Uterus (tissue), 3 donors: ENCODE measurements at regions not wholly inside any gene's neighbourhood (a gene's known extent, or its start where the extent isn't known, plus 50 kb on each side); places are given as distances from the start of the nearest gene placed in this dataset. TPM values are rescaled to one million over a fixed set of nuclear protein-coding genes. Genes with fewer than 3 reads are reported as not detected.

Experiments
- DNase-seq, 2 donors: peaks; one replicate each; pipeline ENCODE4 v3.0.0-alpha.2; 2019 to 2020
- H3K27ac ChIP-seq, 2 donors: fragments of 200-600 bp; sonication (generic); 1 replicate in 1 of 2; 2 replicates in 1 of 2; pipeline ENCODE4 v1.5.1; 2016 to 2018
- H3K27me3 ChIP-seq, 2 donors: fragments of 200-600 bp; sonication (generic); one replicate each; pipeline ENCODE4 v1.5.1; 2018 to 2019; ENCODE audit warnings: control low read depth in 1 of 2
- H3K36me3 ChIP-seq, 2 donors: fragments of 200-600 bp; sonication (generic); one replicate each; pipeline ENCODE4 v1.5.1; 2019; ENCODE audit warnings: control low read depth in 1 of 2
- H3K4me1 ChIP-seq, 2 donors: fragments of 200-600 bp; sonication (generic); one replicate each; pipeline ENCODE4 v1.5.1; 2018 to 2019; ENCODE audit warnings: control low read depth in 1 of 2
- H3K4me3 ChIP-seq, 2 donors: fragments of 200-600 bp; sonication (generic); 1 replicate in 1 of 2; 2 replicates in 1 of 2; pipeline ENCODE4 v1.5.1; 2018 to 2019; ENCODE audit warnings: mild to moderate bottlenecking in 1 of 2
- H3K9me3 ChIP-seq, 2 donors: fragments of 200-600 bp; sonication (generic); one replicate each; pipeline ENCODE4 v1.5.1; 2019; ENCODE audit warnings: control low read depth in 1 of 2
- CTCF ChIP-seq, 4 experiments: fragments of 200-600 bp in 2 of 4; fragments of 450-650 bp in 2 of 4; sonication (generic) in 2 of 4; IDR thresholded peaks; one replicate each; pipeline ENCODE4 v1.5.1; 2016 to 2019; ENCODE audit warnings: antibody characterized with exemption in 4 of 4, mild to moderate bottlenecking in 2 of 4, moderate library complexity in 1 of 4
- POLR2A ChIP-seq, 2 donors: fragments of 450-650 bp; IDR thresholded peaks; one replicate each; pipeline ENCODE4 v1.6.1; 2016; ENCODE audit warnings: antibody characterized with exemption in 2 of 2, mild to moderate bottlenecking in 1 of 2, moderate library complexity in 1 of 2
- intact Hi-C: fragments of 100-400 bp; cut with DNase I; formaldehyde crosslinking; loops from one replicate; pipeline ENCODE4 v1.15.1; 2023; ENCODE audit warnings: low total_unique reads
- small RNA-seq: library from RNA; depleted of rRNA; stranded (forward); fragments of <200 nt; gene quantifications from one replicate; pipeline ENCODE3, GENCODE V24; 2016
- donor health status: DM: yes; HTN: yes; CAD: no.

GRCh38 chr3:154059833-154060232 is 61.4 kb upstream of the ARHGEF26 start:
- intact Hi-C loops: no loop called here
- TF ChIP-seq POLR2A (IDR thresholded peaks at IDR 0.05) (no peak), CTCF (IDR thresholded peaks at IDR 0.05) (no peak)
- H3K4me1 ChIP-seq: no peaks in the 10 kb centered on the region
- H3K4me3 ChIP-seq: no peak overlapping the region
- H3K27me3 ChIP-seq: no peaks in the 10 kb centered on the region
- no peaks in the 10 kb centered on the region for H3K36me3 ChIP-seq
- H3K9me3 ChIP-seq: no peaks in the 10 kb centered on the region
- no peak for DNase-seq
- H3K27ac ChIP-seq: peak overlapping the region; percentile 18 to 61

- intact Hi-C loops: no loop called here
- H3K36me3 ChIP-seq: no peaks in the 10 kb centered on the region
- H3K4me3 ChIP-seq: no peak overlapping the region
- no peaks in the 10 kb centered on the region for H3K27me3 ChIP-seq
- no peak for DNase-seq
- no peaks in the 10 kb centered on the region for H3K9me3 ChIP-seq
- H3K27ac ChIP-seq: peak overlapping the region; percentile 16 to 61
- H3K4me1 ChIP-seq: no peaks in the 10 kb centered on the region
- TF ChIP-seq POLR2A (IDR thresholded peaks at IDR 0.05): no peak
- TF ChIP-seq CTCF (IDR thresholded peaks at IDR 0.05): no peak
These were observed 60.8 kb upstream of the ARHGEF26 start for GRCh38 chr3:154060238-154061000.

GRCh38 chr3:154061001-154061370 is 60.2 kb upstream of the ARHGEF26 start:
- no peaks in the 10 kb centered on the region for H3K4me1 ChIP-seq
- peak overlapping the region; percentile 4 to 61 for H3K27ac ChIP-seq
- TF ChIP-seq CTCF (IDR thresholded peaks at IDR 0.05): no peak
- no peak for TF ChIP-seq POLR2A (IDR thresholded peaks at IDR 0.05)
- intact Hi-C loops: no loop called here
- no peaks in the 10 kb centered on the region for H3K36me3 ChIP-seq
- H3K27me3 ChIP-seq: no peaks in the 10 kb centered on the region
- H3K4me3 ChIP-seq: no peak overlapping the region
- DNase-seq: no peak
- no peaks in the 10 kb centered on the region for H3K9me3 ChIP-seq

- Histone ChIP-seq H3K4me3 (no peak overlapping the region), H3K36me3 (no peaks in the 10 kb centered on the region), H3K27ac (no peak overlapping the region), H3K27me3 (no peaks in the 10 kb centered on the region), H3K4me1 (no peaks in the 10 kb centered on the region), H3K9me3 (no peaks in the 10 kb centered on the region)
- no peak for TF ChIP-seq POLR2A (IDR thresholded peaks at IDR 0.05)
- intact Hi-C loops: no loop called here
- no peak for DNase-seq
These were observed 58.7 kb upstream of the ARHGEF26 start for GRCh38 chr3:154062513-154062912.

GRCh38 chr3:154071146-154071545 is 50.0 kb upstream of the ARHGEF26 start:
- Histone ChIP-seq H3K4me1 (no peaks in the 10 kb centered on the region), H3K27me3 (no peaks in the 10 kb centered on the region), H3K9me3 (no peaks in the 10 kb centered on the region), H3K4me3 (no peak overlapping the region), H3K27ac (no peak overlapping the region), H3K36me3 (no peaks in the 10 kb centered on the region)
- TF ChIP-seq CTCF (IDR thresholded peaks at IDR 0.05) (no peak), POLR2A (IDR thresholded peaks at IDR 0.05) (no peak)
- DNase-seq: no peak
- intact Hi-C loops: no loop called here

Small RNA genes in the stretch of these regions (small RNA-seq; reads per million reads assigned to genes)
- gene RF00019 (not detected), gene RF00096 (not detected), gene RNU6-901P (not detected)
